ENCODE measurements at regions not wholly inside any gene's neighbourhood (a gene's known extent, or its start where the extent isn't known, plus 50 kb on each side); places are given as distances from the start of the nearest gene placed in this dataset.

- H2AFZ ChIP-seq (ENCODE audit: low read depth) = no peak overlapping the region
- ChIA-PET CTCF (no interaction called here), POLR2A (no interaction called here)
- H3K27ac ChIP-seq (ENCODE audit: low read depth in 2 of 2, low read length in 1 of 2) = no peak overlapping the region
- no peaks in the 10 kb centered on the region for H3K27me3 ChIP-seq (ENCODE audit: insufficient read depth)
- no peaks in the 10 kb centered on the region for H3K4me1 ChIP-seq (ENCODE audit: control insufficient read depth in 1 of 2, insufficient read depth in 2 of 2, low read depth in 1 of 2, low read length in 1 of 2)
- no peaks in the 10 kb centered on the region for H3K79me2 ChIP-seq (ENCODE audit: insufficient read depth)
- TF ChIP-seq MXI1 (IDR thresholded peaks at IDR 0.05; ENCODE audit: low read depth, low read length) (no peak), PBX3 (IDR thresholded peaks at IDR 0.05) (no peak), JUND (IDR thresholded peaks at IDR 0.05) (no peak), NRF1 (IDR thresholded peaks at IDR 0.05; ENCODE audit: low read depth, low read length) (no peak), MEF2A (IDR thresholded peaks at IDR 0.05; ENCODE audit: borderline replicate concordance, low read depth) (no peak), SMC3 (IDR thresholded peaks at IDR 0.05; ENCODE audit: low read depth, low read length) (no peak), TCF12 (IDR thresholded peaks at IDR 0.05) (no peak), FOXJ3 (CRISPR knock-in tag; IDR thresholded peaks at IDR 0.05) (no peak), REST (IDR thresholded peaks at IDR 0.05; ENCODE audit: low read depth, low read length) (no peak), ELF1 (IDR thresholded peaks at IDR 0.05) (no peak), CHD2 (IDR thresholded peaks at IDR 0.05; ENCODE audit: low read length, partially characterized antibody) (no peak), RAD21 (IDR thresholded peaks at IDR 0.05; ENCODE audit: low read length) (no peak), GABPA (IDR thresholded peaks at IDR 0.05; ENCODE audit: low read depth) (no peak), ZBTB33 (IDR thresholded peaks at IDR 0.05; ENCODE audit: borderline replicate concordance, low read depth) (no peak), RXRA (IDR thresholded peaks at IDR 0.05; ENCODE audit: borderline replicate concordance, low read depth) (no peak), YY1 (IDR thresholded peaks at IDR 0.05; ENCODE audit: low read depth) (no peak)
- TF ChIP-seq, protein P1, sequence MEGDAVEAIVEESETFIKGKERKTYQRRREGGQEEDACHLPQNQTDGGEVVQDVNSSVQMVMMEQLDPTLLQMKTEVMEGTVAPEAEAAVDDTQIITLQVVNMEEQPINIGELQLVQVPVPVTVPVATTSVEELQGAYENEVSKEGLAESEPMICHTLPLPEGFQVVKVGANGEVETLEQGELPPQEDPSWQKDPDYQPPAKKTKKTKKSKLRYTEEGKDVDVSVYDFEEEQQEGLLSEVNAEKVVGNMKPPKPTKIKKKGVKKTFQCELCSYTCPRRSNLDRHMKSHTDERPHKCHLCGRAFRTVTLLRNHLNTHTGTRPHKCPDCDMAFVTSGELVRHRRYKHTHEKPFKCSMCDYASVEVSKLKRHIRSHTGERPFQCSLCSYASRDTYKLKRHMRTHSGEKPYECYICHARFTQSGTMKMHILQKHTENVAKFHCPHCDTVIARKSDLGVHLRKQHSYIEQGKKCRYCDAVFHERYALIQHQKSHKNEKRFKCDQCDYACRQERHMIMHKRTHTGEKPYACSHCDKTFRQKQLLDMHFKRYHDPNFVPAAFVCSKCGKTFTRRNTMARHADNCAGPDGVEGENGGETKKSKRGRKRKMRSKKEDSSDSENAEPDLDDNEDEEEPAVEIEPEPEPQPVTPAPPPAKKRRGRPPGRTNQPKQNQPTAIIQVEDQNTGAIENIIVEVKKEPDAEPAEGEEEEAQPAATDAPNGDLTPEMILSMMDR (IDR thresholded peaks at IDR 0.05) = no peak
- TF ChIP-seq, protein P2, sequence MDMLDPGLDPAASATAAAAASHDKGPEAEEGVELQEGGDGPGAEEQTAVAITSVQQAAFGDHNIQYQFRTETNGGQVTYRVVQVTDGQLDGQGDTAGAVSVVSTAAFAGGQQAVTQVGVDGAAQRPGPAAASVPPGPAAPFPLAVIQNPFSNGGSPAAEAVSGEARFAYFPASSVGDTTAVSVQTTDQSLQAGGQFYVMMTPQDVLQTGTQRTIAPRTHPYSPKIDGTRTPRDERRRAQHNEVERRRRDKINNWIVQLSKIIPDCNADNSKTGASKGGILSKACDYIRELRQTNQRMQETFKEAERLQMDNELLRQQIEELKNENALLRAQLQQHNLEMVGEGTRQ (IDR thresholded peaks at IDR 0.05; ENCODE audit: borderline replicate concordance, low read depth, low read length) = no peak
- H3K9ac ChIP-seq = no peak overlapping the region
- WGBS (ENCODE audit: low lambda C conversion rate) = 75% methylated on average over 9 of the region's 9 CpGs
- no peaks in the 10 kb centered on the region for H3K9me2 ChIP-seq
- H3K4me2 ChIP-seq = no peak overlapping the region
- DNase-seq = no peak
- peak overlapping the region in 1 of 2 experiments; percentile 7; a peak in 1 of 4 replicates for H3K4me3 ChIP-seq (ENCODE audit: low read depth in 2 of 2, low read length in 1 of 2)
- peaks cover 52 to 58% of the 10 kb centered on the region in 2 experiments for H3K36me3 ChIP-seq (replicated peaks in 1 of 2; ENCODE audit: control insufficient read depth in 1 of 2, insufficient read depth in 2 of 2, low read length in 1 of 2)
- no peaks in the 10 kb centered on the region for H3F3A ChIP-seq (replicated peaks; ENCODE audit: insufficient read depth)
- no peaks in the 10 kb centered on the region for H4K20me1 ChIP-seq (ENCODE audit: insufficient read depth)
- H3K9me3 ChIP-seq = 0 out of 2 replicates have a peak, but pooled peaks cover 7% of the 10 kb centered on the region
These were observed 100.7 kb downstream of the SNRPN start for GRCh38 chr15:25055356-25056068.
